ENCODE measurements at regions not wholly inside any gene's neighbourhood (a gene's known extent, or its start where the extent isn't known, plus 50 kb on each side); places are given as distances from the start of the nearest gene placed in this dataset.

DNA sequence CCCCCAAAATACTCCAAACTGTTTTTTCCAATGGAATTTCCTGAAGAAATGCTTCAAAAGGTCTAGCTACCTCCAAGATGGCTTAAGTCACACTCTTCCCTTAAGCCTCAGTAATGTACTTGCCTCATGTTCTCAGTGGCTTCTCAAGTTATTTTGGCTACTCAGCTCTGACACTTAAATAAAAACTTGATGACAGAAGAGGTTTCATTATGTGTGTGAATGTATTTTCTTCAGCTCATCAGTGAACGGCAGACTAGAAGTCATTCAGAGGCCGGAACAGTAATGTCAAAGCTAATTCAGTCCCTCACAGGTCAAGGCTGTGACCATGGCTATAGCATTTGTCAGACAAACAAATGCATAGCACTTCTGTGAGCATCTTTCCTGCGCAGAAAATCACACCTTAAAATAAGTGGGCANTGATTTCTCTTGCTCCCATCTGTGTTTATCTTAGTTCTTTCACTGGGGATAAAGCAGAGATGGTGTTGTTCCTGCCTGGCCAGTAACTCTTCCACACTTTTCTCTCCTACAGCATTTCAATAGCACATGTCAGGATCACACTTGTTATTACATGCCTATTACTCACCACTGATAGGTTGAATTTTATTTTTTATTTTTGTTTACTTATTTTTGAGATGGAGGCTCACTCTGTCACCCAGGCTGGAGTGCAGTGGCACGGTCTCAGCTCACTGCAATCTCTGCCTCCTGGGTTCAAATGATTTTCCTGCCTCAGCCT, 68.5 kb upstream of the PLCL2 start (continued):
- TF ChIP-seq ATF3 (IDR thresholded peaks at IDR 0.05; ENCODE audit: borderline replicate concordance, extremely low read depth, low read depth, low read length) (no peak), RFX5 (IDR thresholded peaks at IDR 0.05; ENCODE audit: low read depth, low read length) (no peak), MTA2 (IDR thresholded peaks at IDR 0.05; ENCODE audit: low read depth) (peak; percentile 76), SIX5 (IDR thresholded peaks at IDR 0.05; ENCODE audit: low read depth, low read length, severe bottlenecking) (no peak), WRNIP1 (IDR thresholded peaks at IDR 0.05; ENCODE audit: borderline replicate concordance, low read depth, low read length) (no peak), IKZF2 (IDR thresholded peaks at IDR 0.05) (peak; percentile 66 to 78; a peak in 2 of 4 replicates), STAT1 (conservative IDR thresholded peaks at IDR 0.05) (no peak), RBBP5 (conservative IDR thresholded peaks at IDR 0.05) (no peak)

- BruUV-seq (replicated peaks): no TSS peak
- ATAC-seq (no peak), FAIRE-seq (no peak), DNase-seq (ENCODE audit: low read depth, low spot score) (no peak)
- no peak overlapping the region for H3K4me3 ChIP-seq
- CTCF ChIA-PET: no interaction called here
- H3K9me3 ChIP-seq (replicated peaks; ENCODE audit: control insufficient read depth, insufficient read depth, low read length): no peaks in the 10 kb centered on the region; the same call in 2 of the 3 replicates
- no peak overlapping the region for H3K9ac ChIP-seq (ENCODE audit: control insufficient read depth, insufficient read depth, low read length)
- in situ Hi-C loops (cut with MboI): no loop called here
- H3K79me2 ChIP-seq (ENCODE audit: control insufficient read depth, insufficient read depth, low read length): no peaks in the 10 kb centered on the region
- H3K4me2 ChIP-seq (ENCODE audit: control insufficient read depth, insufficient read depth): no peak overlapping the region
- H3K27me3 ChIP-seq (replicated peaks in 1 of 2; ENCODE audit: control insufficient read depth in 2 of 2, insufficient read depth in 2 of 2, low read length in 1 of 2): no peaks in the 10 kb centered on the region
- H2AFZ ChIP-seq (ENCODE audit: control insufficient read depth, low read depth, low read length): no peak overlapping the region
- POLR2A ChIA-PET: no interaction called here
- intact Hi-C loops (cut with micrococcal nuclease; ENCODE audit: unreplicated experiment): no loop called here
- H4K20me1 ChIP-seq (ENCODE audit: control insufficient read depth, insufficient read depth): no peaks in the 10 kb centered on the region
- no peaks in the 10 kb centered on the region for H3K36me3 ChIP-seq (ENCODE audit: control insufficient read depth in 2 of 2, insufficient read depth in 2 of 2, low read length in 1 of 2)
- peaks cover 11% of the 10 kb centered on the region for H3K4me1 ChIP-seq (ENCODE audit: control insufficient read depth, insufficient read depth, low read length)
- WGBS (ENCODE audit: insufficient coverage, insufficient replicate concordance, low lambda C conversion rate, missing lambda C conversion rate): 55% methylated on average over 2 of the region's 2 CpGs
- SMC1A ChIA-PET (ENCODE audit: uncharacterized antibody, unreplicated experiment): interaction anchor here (1.5 to 1.7 kb wide), 2 partner anchors 25 to 224 kb away, joined by 3 to 8 read pairs; no protein-coding TSS in a partner anchor
- no peak overlapping the region for H3K27ac ChIP-seq (ENCODE audit: control insufficient read depth, insufficient read depth)
- RAD21 ChIA-PET (ENCODE audit: unreplicated experiment): interaction anchor here (1.5 to 1.6 kb wide), 2 partner anchors 335 to 415 kb away, joined by 4 to 7 read pairs; no protein-coding TSS in a partner anchor
- TF ChIP-seq KAT2A (conservative IDR thresholded peaks at IDR 0.05; ENCODE audit: control insufficient read depth, low read depth, low read length) (no peak), NKRF (conservative IDR thresholded peaks at IDR 0.05) (no peak), ATF2 (IDR thresholded peaks at IDR 0.05; ENCODE audit: low read length) (no peak), KDM1A (IDR thresholded peaks at IDR 0.05; ENCODE audit: borderline replicate concordance) (no peak), MTA2 (IDR thresholded peaks at IDR 0.05; ENCODE audit: low read depth) (no peak), SREBF1 (IDR thresholded peaks at IDR 0.05; ENCODE audit: low read length) (no peak), NR2C1 (IDR thresholded peaks at IDR 0.05) (no peak), SMARCA5 (IDR thresholded peaks at IDR 0.05) (no peak), MAX (IDR thresholded peaks at IDR 0.05; ENCODE audit: low read depth, low read length) (no peak)
- TF ChIP-seq, protein P1, sequence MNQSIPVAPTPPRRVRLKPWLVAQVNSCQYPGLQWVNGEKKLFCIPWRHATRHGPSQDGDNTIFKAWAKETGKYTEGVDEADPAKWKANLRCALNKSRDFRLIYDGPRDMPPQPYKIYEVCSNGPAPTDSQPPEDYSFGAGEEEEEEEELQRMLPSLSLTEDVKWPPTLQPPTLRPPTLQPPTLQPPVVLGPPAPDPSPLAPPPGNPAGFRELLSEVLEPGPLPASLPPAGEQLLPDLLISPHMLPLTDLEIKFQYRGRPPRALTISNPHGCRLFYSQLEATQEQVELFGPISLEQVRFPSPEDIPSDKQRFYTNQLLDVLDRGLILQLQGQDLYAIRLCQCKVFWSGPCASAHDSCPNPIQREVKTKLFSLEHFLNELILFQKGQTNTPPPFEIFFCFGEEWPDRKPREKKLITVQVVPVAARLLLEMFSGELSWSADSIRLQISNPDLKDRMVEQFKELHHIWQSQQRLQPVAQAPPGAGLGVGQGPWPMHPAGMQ (IDR thresholded peaks at IDR 0.05; ENCODE audit: borderline replicate concordance): no peak
Measured at GRCh38 chr3:16817197-16817596, 67.6 kb upstream of the PLCL2 start.
